Skeletal muscle cell (primary cell): ENCODE measurements at regions not wholly inside any gene's neighbourhood (a gene's known extent, or its start where the extent isn't known, plus 50 kb on each side); places are given as distances from the start of the nearest gene placed in this dataset.
"Not testable (repeated sequence)": the region's sequence is repeated elsewhere in the genome, so short reads cannot be mapped to it uniquely, and the experiment has no call there.

Source experiments
- DNase-seq: peaks from one replicate; pipeline ENCODE4 v3.0.0-alpha.2; 2010; ENCODE audit warnings: low read depth
- H3K4me3 ChIP-seq: 2 replicates; pipeline ENCODE4 v1.5.1; 2011; ENCODE audit warnings: low read depth, mild to moderate bottlenecking, control low read depth, low read length, moderate library complexity

DNA sequence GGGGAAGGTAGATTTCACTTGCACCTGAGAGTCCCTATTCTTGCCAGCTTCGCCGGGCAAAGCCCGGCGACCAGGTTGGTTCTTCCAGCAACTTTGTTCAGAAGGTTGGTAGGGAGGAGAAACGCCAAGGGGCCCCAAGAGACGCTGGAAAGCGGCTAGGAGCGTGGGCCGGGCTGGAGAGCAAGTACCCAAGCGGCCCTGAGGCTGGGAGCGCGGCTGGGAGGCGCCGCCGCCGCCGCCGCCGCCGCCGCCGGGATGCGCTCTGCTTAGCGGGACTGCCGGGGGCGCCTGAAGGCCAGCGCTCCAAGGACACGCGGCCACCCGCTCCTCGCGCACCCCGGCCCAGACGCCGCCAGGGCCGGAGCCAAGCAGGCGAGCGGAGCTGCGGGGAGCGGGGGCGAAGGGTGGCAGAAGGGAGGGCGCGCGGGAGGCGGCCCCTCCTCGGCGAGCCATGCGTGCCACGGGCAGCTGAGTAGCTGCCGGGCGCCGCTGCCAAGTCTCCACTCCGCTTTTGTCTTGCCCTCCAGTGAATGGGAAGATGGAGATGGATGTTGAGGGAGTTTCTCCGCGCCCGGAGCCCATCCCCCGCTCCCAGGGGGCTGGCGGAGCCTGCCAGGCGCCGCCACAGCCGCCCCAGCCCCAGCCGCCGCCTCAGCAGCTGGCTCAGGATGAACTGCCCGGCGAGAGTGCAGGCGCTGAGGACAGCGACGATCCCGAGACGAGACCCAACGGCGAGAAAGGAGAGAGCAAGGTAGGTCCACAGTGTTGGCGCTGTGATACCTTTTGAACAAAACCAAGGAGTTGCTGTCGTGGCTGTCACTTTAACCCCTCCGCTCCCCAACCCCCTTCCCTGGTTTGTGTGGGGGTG lies 227.4 kb upstream of the AZI2 start:
- no peak for DNase-seq
- H3K4me3 ChIP-seq = peak overlapping the region; percentile 48

DNA sequence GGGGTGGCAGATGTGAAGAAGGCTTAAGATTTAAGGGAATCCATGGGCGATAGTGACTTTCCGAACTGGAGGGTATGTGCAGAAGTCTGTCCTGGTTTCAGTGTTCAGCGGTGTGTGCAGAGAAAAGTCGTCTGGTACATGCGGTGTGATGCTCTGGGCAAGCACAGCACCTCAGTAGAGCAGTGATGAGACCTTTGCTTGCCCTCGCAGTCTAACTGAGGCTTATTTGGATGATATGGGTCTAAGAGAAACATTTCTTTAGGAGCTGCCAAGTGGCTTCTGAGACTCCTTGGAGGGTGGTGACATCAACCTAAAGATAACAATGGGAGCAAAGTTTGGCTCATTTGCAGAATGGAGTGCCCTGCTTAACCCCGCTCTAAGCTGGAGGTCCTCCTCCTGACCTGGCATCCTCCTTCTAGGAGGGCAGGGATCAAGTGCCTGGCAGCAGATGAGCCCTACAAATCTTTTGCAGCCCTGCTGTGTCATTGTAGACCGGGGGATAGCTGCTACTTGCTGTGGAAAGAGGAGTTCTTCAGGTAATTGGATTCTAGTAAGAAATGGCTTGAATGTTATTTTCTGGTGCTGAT lies 228.1 kb upstream of the AZI2 start:
- H3K4me3 ChIP-seq = no peak overlapping the region
- no peak for DNase-seq

DNA sequence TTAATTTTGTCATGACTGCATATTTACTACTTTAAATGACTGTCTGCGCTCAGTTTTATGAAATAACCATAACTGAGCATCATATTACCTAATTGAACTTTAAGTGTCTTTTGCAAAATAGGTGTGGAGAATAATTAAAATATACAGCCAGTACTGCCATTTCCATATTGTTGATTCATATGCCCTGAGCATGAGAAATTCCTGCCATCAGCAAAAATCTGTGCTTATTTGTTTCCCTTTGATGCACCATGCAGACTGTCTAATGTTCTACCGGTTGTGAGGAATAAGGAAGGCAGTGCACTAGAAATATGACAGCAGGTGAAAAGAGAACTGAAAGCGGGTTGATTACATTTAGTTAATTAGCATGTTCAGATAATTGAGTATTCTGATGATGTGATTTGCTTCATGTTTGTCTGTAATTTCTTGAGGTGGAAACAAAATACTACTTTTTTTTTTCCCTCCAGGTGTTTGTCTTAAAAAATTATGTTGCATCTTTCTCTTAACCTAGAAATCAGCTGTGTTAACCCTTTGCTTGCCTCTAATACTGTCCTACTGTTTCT lies 229.4 kb upstream of the AZI2 start:
- no peak overlapping the region for H3K4me3 ChIP-seq
- no peak for DNase-seq

DNA sequence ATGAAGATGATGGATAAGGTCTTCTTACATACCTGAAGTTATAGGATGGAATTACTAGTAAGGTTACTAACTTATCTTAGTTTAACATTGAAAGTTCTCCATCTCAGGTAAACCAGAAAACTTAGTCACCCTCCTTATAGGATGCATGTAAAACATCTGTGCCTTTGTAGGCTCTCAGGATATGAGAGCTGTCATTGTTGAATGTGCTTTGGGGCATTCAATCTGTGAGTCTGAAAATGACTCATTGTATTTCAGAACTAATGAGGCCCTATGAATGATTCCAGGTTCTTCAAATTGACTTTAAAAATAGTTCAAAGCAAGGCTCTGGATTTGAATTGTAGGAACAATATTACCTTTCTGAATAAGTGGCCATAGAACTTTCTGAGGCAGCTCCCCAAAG lies 237.7 kb upstream of the AZI2 start:
- H3K4me3 ChIP-seq = no peak overlapping the region
- no peak for DNase-seq

DNA sequence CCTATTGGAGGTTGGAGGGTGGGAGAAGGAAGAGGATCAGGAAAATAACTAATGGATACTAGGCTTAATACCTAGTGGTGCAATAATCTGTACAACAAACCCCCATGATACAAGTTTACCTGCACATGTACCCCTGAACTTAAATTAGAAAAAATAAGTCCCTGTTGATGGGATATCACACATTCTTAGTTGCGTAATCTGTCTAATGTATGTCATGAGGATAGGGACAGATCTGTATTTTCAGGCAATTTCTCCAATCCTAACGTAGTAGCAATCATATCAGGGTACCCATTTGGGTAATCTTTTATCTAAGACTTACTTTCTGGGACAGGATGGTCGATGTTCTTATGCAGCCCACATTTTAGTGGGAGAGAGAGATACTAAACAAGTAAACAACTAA lies 239.1 kb upstream of the AZI2 start:
- no peak for DNase-seq
- H3K4me3 ChIP-seq = no peak overlapping the region

GRCh38 chr3:28590216-28590615 lies 241.6 kb upstream of the AZI2 start:
- no peak for DNase-seq
- no peak overlapping the region for H3K4me3 ChIP-seq

GRCh38 chr3:28590860-28591259 lies 242.2 kb upstream of the AZI2 start:
- DNase-seq = no peak
- no peak overlapping the region for H3K4me3 ChIP-seq

DNA sequence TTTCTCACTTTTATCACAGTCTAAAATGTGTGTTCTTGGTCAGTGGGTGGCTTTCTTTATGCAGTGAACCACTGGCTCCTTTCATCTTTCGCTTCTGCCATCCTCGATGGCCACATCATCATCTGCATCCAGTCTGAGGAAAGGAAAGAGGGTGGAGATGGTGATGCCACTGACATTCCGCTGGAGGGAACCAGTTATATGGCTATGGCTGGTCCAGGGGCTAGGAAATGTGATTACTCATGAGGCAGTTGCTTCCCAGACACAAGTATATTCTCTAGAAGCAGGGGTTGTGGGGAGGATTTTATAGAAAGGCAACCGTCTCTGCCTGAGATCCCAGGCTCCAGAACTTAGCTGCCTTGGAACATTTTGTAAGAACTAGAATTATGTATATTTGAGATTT lies 246.7 kb upstream of the AZI2 start:
- no peak for DNase-seq
- no peak overlapping the region for H3K4me3 ChIP-seq

DNA sequence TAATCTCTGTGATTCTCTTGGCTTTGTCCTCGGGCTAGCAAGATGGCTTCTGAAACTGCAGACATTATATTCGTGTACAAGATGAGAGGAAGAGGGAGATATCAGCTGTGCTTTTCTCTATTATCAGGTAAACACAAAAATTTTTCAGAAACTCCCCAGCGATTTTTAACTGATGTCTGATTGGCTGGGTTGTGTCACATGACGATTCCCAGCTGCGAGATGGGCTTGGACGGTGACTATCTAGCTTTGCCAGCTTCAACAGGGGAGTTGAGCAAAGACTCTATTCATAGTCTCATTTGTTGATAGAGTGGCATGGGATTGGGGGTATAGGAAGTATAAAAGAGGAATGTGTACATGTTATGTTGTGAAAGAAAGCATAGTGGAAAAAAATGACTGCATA lies 248.8 kb upstream of the AZI2 start:
- H3K4me3 ChIP-seq = no peak overlapping the region
- no peak for DNase-seq

- no peak overlapping the region for H3K4me3 ChIP-seq
- no peak for DNase-seq
Observed at GRCh38 chr3:28598165-28598564, 249.5 kb upstream of the AZI2 start.

DNA sequence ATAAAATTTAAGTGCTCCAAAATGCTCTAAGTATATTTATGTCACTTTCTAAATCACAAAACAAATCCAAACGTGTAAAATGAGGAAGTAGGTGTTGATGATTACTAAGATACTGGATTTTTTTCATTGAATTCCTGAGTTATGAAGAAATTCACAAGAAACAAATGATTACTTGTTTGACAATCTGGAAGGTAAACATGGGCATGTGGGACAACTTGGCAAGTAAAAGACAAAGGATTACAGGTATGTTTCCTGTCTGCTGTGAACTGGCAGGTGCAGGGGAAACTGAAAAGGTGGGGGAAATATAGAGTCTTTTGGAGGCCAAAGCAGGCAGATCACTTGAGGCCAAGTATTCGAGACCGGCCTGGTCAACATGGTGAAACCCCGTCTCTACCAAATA lies 252.7 kb upstream of the AZI2 start:
- DNase-seq = no peak
- no peak overlapping the region for H3K4me3 ChIP-seq

- DNase-seq = no peak
- no peak overlapping the region for H3K4me3 ChIP-seq
Observed at GRCh38 chr3:28606283-28606682, 257.7 kb upstream of the AZI2 start.

DNA sequence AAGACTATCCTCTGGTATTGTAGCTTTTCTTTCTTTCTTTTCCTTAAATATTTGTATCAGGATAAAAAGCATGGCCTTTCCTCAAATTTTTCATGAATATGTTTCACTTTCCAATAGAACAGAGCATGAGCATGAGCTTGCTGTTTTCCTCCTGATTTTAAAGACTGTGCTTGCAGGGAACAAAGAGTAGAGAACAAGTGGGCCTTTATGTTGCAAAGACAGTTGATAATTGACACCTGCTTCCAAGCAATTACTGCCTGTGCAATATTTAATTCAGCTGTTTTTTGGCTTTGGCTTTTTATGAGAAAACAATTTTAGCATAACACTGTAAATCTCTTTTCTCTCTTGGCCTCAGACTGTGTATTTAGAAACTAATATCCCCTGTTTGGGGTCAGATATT lies 263.6 kb upstream of the AZI2 start:
- DNase-seq = no peak
- no peak overlapping the region for H3K4me3 ChIP-seq

GRCh38 chr3:28613511-28614106 lies 265.0 kb upstream of the AZI2 start:
- DNase-seq = no peak
- no peak overlapping the region for H3K4me3 ChIP-seq

GRCh38 chr3:28615071-28615470 lies 266.4 kb upstream of the AZI2 start:
- no peak for DNase-seq
- H3K4me3 ChIP-seq = no peak overlapping the region

DNA sequence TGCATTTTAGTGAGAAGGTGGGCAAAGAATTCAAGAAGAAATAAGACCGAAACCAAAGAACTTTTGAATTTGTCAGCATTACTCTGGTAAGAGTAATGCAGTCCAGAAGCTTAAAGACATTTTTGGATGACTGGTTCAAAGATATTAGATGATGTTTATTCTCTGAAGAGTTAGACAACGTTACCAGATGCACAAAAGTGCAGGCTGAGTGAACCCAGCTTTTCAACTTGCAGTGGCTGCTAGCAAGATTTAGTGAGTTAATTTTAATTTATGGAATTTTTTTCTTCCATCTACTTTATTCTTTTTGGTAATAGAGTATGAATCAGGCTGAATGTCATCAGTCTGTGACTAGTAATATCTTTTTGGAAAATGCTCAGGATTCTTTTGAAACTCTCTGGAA lies 267.3 kb upstream of the AZI2 start:
- DNase-seq = no peak
- H3K4me3 ChIP-seq = no peak overlapping the region

DNA sequence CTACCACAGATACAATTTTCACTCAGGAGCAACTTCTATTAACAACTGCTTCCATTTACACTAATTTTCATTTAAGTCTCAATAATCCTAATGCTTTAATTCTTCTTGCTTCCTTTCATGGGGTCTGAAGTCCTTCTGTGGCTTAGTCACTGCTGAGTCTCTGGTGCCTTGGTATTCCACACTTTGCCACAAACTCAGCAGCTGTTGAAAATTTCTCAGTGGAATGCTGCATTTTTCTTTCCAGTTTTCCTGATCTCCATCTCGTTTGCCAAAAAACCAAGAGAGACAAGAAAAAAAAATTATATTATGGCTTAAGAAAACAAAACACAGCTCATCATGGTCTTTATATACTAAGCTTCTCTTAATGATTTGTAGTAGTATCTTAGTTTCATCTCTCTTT lies 269.2 kb upstream of the AZI2 start:
- H3K4me3 ChIP-seq = no peak overlapping the region
- no peak for DNase-seq

DNA sequence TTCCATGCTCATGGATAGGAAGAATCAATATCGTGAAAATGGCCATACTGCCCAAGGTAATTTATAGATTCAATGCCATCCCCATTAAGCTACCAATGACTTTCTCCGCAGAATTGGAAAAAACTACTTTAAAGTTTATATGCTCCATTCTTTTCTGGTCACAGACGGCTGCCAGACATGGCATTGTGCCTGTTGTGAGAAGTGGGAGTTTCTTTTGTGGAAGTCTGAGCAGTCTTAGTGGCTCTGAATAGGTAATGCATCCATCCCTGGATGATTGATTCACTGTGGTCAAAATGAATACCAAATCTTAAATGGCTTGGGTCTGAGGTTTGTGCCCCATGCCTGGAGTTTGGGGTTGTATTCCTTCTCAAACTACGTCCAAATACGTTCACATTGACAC lies 274.5 kb upstream of the AZI2 start:
- no peak for DNase-seq
- H3K4me3 ChIP-seq = no peak overlapping the region

- no peak for DNase-seq
- no peak overlapping the region for H3K4me3 ChIP-seq
Observed at GRCh38 chr3:28624084-28624483, 275.5 kb upstream of the AZI2 start.

DNA sequence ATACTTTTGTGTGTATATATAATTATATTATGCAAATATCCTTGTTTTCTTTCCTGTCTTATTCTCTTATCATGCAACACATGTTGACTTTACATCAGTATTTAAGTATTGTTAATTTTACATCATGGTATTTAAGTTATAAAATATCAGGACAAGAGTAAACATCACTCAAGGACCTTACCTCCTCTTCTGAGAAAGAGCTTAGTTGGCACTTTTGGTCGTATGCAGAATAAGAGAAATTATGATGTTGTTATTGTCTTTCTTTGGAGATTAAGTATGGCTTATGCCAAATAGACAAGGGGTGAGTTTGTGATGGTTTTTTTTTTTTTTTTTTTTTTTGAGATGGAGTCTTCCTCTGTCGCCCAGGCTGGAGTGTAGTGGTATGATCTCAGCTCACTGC lies 279.2 kb upstream of the AZI2 start:
- H3K4me3 ChIP-seq, DNase-seq: not testable (repeated sequence)

DNA sequence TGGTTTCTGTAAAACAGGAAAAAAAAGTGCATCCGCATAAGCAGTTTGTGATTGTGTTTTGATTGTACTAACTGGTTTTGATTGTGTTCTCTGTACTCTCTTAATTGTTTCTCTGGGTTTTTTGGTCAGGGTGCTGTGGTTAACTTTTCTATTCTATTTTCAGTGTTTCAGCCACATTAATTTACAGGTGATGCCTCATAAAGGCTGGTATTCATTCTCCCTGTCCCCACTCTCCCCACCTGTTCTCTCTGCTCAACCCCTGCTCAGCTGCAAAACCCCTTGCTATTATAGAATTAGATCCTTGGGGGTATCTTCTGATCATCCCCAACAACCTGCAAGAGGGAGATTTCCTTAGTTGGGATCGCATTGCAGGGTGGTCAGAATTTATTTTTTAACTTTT lies 285.4 kb upstream of the AZI2 start:
- no peak overlapping the region for H3K4me3 ChIP-seq
- no peak for DNase-seq
